Neural cell (in vitro differentiated cells): ENCODE measurements at regions not wholly inside any gene's neighbourhood (a gene's known extent, or its start where the extent isn't known, plus 50 kb on each side); places are given as distances from the start of the nearest gene placed in this dataset.

ENCODE experiments used
- EP300 ChIP-seq: fragments of 450-650 bp; conservative IDR thresholded peaks from 2 replicates; pipeline ENCODE4 v1.6.1; 2014; ENCODE audit warnings: antibody characterized with exemption, mild to moderate bottlenecking, moderate library complexity; ENCODE audit not compliant: poor library complexity, severe bottlenecking
- EZH2 ChIP-seq: fragments of 200-600, 300-800 bp; shearing (Covaris generic), sonication (generic); IDR thresholded peaks from 2 replicates; pipeline ENCODE4 v1.6.1; 2014; ENCODE audit warnings: antibody characterized with exemption, low read length, borderline replicate concordance, mild to moderate bottlenecking; ENCODE audit not compliant: insufficient read depth, poor library complexity, severe bottlenecking

GRCh38 chr4:62162606-62163005, 962.5 kb downstream of the ADGRL3 start:
- TF ChIP-seq EP300 (no peak), EZH2 (no peak)
